ENCODE measurements at regions not wholly inside any gene's neighbourhood (a gene's known extent, or its start where the extent isn't known, plus 50 kb on each side); places are given as distances from the start of the nearest gene placed in this dataset.

GRCh38 chr10:28243923-28244322, 58.9 kb downstream of the MPP7 start:
- intact Hi-C loops (cut with DNase I; ENCODE audit: low total_unique reads), result loop anchor here (10.0 kb wide), 2 partner anchors 689 to 799 kb away; no protein-coding TSS in a partner anchor
- H3K36me3 ChIP-seq, result no peaks in the 10 kb centered on the region
- DNase-seq, result no peak
- no peak for TF ChIP-seq CTCF (IDR thresholded peaks at IDR 0.05)
- no peak overlapping the region for H3K27ac ChIP-seq
- H3K9me3 ChIP-seq, result no peaks in the 10 kb centered on the region
- no peak overlapping the region for H3K4me3 ChIP-seq
- no peaks in the 10 kb centered on the region for H3K27me3 ChIP-seq
- H3K4me1 ChIP-seq, result peaks cover 0 to 51% (median 8%) of the 10 kb centered on the region in 4 donors

- H3K36me3 ChIP-seq, result no peaks in the 10 kb centered on the region
- H3K4me3 ChIP-seq, result no peak overlapping the region
- peaks cover 0 to 38% (median 1%) of the 10 kb centered on the region in 4 donors for H3K4me1 ChIP-seq
- no peak for DNase-seq
- intact Hi-C loops (cut with DNase I; ENCODE audit: low total_unique reads), result loop anchor here (10.0 kb wide), 2 partner anchors 688 to 798 kb away; no protein-coding TSS in a partner anchor
- no peak overlapping the region for H3K27ac ChIP-seq
- no peaks in the 10 kb centered on the region for H3K27me3 ChIP-seq
- TF ChIP-seq CTCF (IDR thresholded peaks at IDR 0.05), result no peak
- no peaks in the 10 kb centered on the region for H3K9me3 ChIP-seq
These were observed 60.2 kb downstream of the MPP7 start for GRCh38 chr10:28242555-28243204.

- H3K4me1 ChIP-seq, result peaks cover 0 to 35% (median 1%) of the 10 kb centered on the region in 4 donors
- H3K4me3 ChIP-seq, result no peak overlapping the region
- no peaks in the 10 kb centered on the region for H3K27me3 ChIP-seq
- H3K27ac ChIP-seq, result no peak overlapping the region
- intact Hi-C loops (cut with DNase I; ENCODE audit: low total_unique reads), result loop anchor here (2.0 to 10.0 kb wide), 3 partner anchors 499 to 797 kb away; no protein-coding TSS in a partner anchor
- peak; percentile 88 to 94 for TF ChIP-seq CTCF (IDR thresholded peaks at IDR 0.05)
- no peak for DNase-seq
- H3K9me3 ChIP-seq, result no peaks in the 10 kb centered on the region
- peaks cover 0 to under 1% (median 0%) of the 10 kb centered on the region in 3 donors for H3K36me3 ChIP-seq
These were observed 61.0 kb downstream of the MPP7 start for GRCh38 chr10:28241741-28242399.

- Histone ChIP-seq H3K4me3 (no peak overlapping the region), H3K27me3 (no peaks in the 10 kb centered on the region), H3K36me3 (peaks cover 0 to 7% (median 0%) of the 10 kb centered on the region in 3 donors), H3K9me3 (no peaks in the 10 kb centered on the region), H3K4me1 (peaks cover 0 to 35% (median 1%) of the 10 kb centered on the region in 4 donors), H3K27ac (no peak overlapping the region)
- no peak for DNase-seq
- TF ChIP-seq CTCF (IDR thresholded peaks at IDR 0.05), result no peak
- intact Hi-C loops (cut with DNase I; ENCODE audit: low total_unique reads), result loop anchor here (2.0 to 10.0 kb wide), 3 partner anchors 498 to 796 kb away; no protein-coding TSS in a partner anchor
These were observed 62.5 kb downstream of the MPP7 start for GRCh38 chr10:28240400-28240799.

GRCh38 chr10:28236591-28236990, 66.3 kb downstream of the MPP7 start:
- no peaks in the 10 kb centered on the region for H3K27me3 ChIP-seq
- intact Hi-C loops (cut with DNase I; ENCODE audit: low total_unique reads), result no loop called here
- no peak overlapping the region for H3K27ac ChIP-seq
- H3K36me3 ChIP-seq, result peaks cover 0 to 7% (median 0%) of the 10 kb centered on the region in 3 donors
- no peaks in the 10 kb centered on the region for H3K9me3 ChIP-seq
- no peak for DNase-seq
- H3K4me3 ChIP-seq, result no peak overlapping the region
- TF ChIP-seq CTCF (IDR thresholded peaks at IDR 0.05), result no peak
- peaks cover 0 to 16% (median 1%) of the 10 kb centered on the region in 4 donors for H3K4me1 ChIP-seq
